ENCODE measurements at regions not wholly inside any gene's neighbourhood (a gene's known extent, or its start where the extent isn't known, plus 50 kb on each side); places are given as distances from the start of the nearest gene placed in this dataset.

- TF ChIP-seq CTCF (conservative IDR thresholded peaks at IDR 0.05; ENCODE audit: low read depth, low read length) (no peak), EZH2 (IDR thresholded peaks at IDR 0.05; ENCODE audit: low read length, unreplicated experiment) (no peak)
Measured at GRCh38 chr4:53841711-53842110, 222.7 kb downstream of the CHIC2 start.
